Epithelial cell of proximal tubule (primary cell): ENCODE measurements at regions not wholly inside any gene's neighbourhood (a gene's known extent, or its start where the extent isn't known, plus 50 kb on each side); places are given as distances from the start of the nearest gene placed in this dataset.

ENCODE experiments used
- DNase-seq: peaks from one replicate; pipeline ENCODE4 v3.0.0-alpha.2; 2011; ENCODE audit warnings: low read depth
- H3K4me3 ChIP-seq: 2 replicates; pipeline ENCODE4 v1.5.1; 2011; ENCODE audit warnings: low read depth, mild to moderate bottlenecking, low read length
- CTCF ChIP-seq: conservative IDR thresholded peaks from 2 replicates; pipeline ENCODE4 v1.5.1; 2012; ENCODE audit warnings: low read depth, mild to moderate bottlenecking, low read length

GRCh38 chr13:39952249-39953233, 297.1 kb downstream of the COG6 start:
- no peak for DNase-seq
- TF ChIP-seq CTCF, result no peak
- no peak overlapping the region for H3K4me3 ChIP-seq

- no peak for TF ChIP-seq CTCF
- H3K4me3 ChIP-seq, result no peak overlapping the region
- DNase-seq, result no peak
Measured at GRCh38 chr13:39954476-39954875, 299.0 kb downstream of the COG6 start.

- no peak for TF ChIP-seq CTCF
- no peak for DNase-seq
- H3K4me3 ChIP-seq, result no peak overlapping the region
Measured at GRCh38 chr13:39955560-39955959, 300.1 kb downstream of the COG6 start.

DNA sequence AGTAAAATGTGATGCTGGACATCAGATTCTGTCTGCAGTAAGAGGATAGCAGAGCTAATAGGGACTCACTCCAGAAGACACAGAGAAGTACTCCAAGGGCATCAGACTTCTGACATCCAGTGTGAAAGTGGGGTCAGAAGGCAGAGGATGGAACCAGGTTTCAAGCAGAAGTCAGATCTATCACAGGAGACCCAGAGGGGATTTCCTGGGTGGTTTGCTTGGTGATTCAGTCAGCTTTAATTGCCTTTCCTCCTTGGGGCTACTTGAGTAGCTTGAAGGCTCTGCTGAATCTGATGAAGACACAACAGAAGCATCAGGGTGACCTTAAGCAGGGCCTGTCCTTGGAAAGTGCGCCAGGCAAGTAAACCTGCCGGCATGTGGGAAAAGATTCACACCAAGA, 300.6 kb downstream of the COG6 start:
- TF ChIP-seq CTCF, result no peak

DNA sequence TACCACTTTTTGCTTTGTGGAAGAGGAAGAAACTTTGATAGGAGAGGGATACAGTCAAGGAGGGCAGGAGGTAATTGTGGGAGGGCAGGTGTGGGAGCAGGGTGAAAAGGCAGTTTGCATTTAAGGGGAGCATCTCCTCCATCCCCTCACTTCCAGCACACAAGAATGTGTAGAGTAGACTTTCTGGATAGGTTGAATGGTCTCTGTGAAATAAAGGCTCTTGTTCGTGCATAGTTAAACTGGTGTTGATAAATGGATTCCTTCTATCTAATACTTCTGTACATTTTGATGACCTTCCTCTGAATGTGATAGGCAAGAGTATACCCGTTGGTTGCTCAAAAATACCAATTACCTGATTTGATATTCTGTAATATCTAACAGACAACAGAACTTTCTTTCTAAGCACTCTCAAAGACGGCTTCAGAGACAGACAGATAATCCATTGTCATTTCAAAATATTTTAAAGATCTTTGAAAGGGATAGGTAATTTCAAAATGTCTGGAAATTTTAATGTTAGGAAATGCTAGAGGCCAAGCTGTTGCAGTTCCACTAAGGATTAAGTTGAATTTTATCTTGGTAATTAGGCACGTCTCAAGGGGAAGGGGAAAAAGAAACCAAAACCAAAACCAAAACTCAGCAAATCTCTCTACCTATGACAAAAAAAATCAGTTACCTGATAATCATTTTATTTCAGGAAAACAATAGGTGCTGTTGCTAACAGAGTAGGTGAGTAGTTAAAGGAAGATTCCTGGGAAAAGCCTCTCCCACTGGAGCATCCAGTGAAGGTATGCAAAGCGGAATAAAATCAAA, 302.6 kb downstream of the COG6 start:
- no peak for TF ChIP-seq CTCF
- no peak for DNase-seq
- H3K4me3 ChIP-seq, result no peak overlapping the region

More for the DNA sequence above, 300.6 kb downstream of the COG6 start:
- no peak overlapping the region for H3K4me3 ChIP-seq
- no peak for DNase-seq

- H3K4me3 ChIP-seq, result no peak overlapping the region
- TF ChIP-seq CTCF, result no peak
- DNase-seq, result no peak
Measured at GRCh38 chr13:39959497-39960144, 304.2 kb downstream of the COG6 start.
